Tibial artery (tissue), 4 donors: ENCODE measurements at regions not wholly inside any gene's neighbourhood (a gene's known extent, or its start where the extent isn't known, plus 50 kb on each side); places are given as distances from the start of the nearest gene placed in this dataset.
A peak's percentile ranks its signal among the peaks of the same experiment; 100 is the strongest.
"Not testable (repeated sequence)": the region's sequence is repeated elsewhere in the genome, so short reads cannot be mapped to it uniquely, and the experiment has no call there.

Experiments used
- DNase-seq, 2 donors: peaks; one replicate each; pipeline ENCODE4 v3.0.0-alpha.2; 2019
- H3K27ac ChIP-seq, 2 donors: fragments of 200-600 bp; sonication (generic) in 1 of 2; 1 replicate in 1 of 2; 2 replicates in 1 of 2; pipeline ENCODE4 v1.5.1; 2018 to 2019; ENCODE audit warnings: mild to moderate bottlenecking in 1 of 2
- H3K27me3 ChIP-seq, 2 donors: fragments of 200-600 bp; sonication (generic) in 1 of 2; one replicate each; pipeline versions ENCODE4 v1.5.1 to v1.6.0; 2016 to 2019
- H3K36me3 ChIP-seq, 3 donors: fragments of 200-600 bp; sonication (generic) in 2 of 3; one replicate each; pipeline ENCODE4 v1.5.1; 2016 to 2019; ENCODE audit warnings: mild to moderate bottlenecking in 2 of 3
- H3K4me1 ChIP-seq, 4 donors: fragments of 200-600 bp; sonication (generic) in 2 of 4; 1 replicate in 3 of 4; 2 replicates in 1 of 4; pipeline ENCODE4 v1.5.1; 2016 to 2019
- H3K4me3 ChIP-seq, 2 donors: fragments of 200-600 bp; sonication (generic) in 1 of 2; 1 replicate in 1 of 2; 2 replicates in 1 of 2; pipeline ENCODE4 v1.5.1; 2018 to 2019; ENCODE audit warnings: mild to moderate bottlenecking in 2 of 2
- H3K9me3 ChIP-seq, 3 donors: fragments of 200-600 bp; sonication (generic) in 1 of 3; one replicate each; pipeline ENCODE4 v1.5.1; 2016 to 2019
- CTCF ChIP-seq, 2 experiments: fragments of 200-600 bp in 1 of 2; fragments of 450-650 bp in 1 of 2; IDR thresholded peaks; one replicate each; pipeline ENCODE4 v1.5.1; 2017 to 2019; ENCODE audit warnings: antibody characterized with exemption in 2 of 2, mild to moderate bottlenecking in 1 of 2, moderate library complexity in 1 of 2
- intact Hi-C: fragments of 100-400 bp; cut with DNase I; formaldehyde crosslinking; loops from one replicate; pipeline ENCODE4 v1.15.0; 2023; ENCODE audit warnings: low total_unique reads

- no peak for DNase-seq
- Histone ChIP-seq H3K4me3 (no peak overlapping the region), H3K27me3 (no peaks in the 10 kb centered on the region), H3K9me3 (no peaks in the 10 kb centered on the region), H3K27ac (peak overlapping the region in 1 of 2 donors; percentile 2), H3K36me3 (no peaks in the 10 kb centered on the region), H3K4me1 (peaks cover 0 to 40% (median 3%) of the 10 kb centered on the region in 4 donors)
- no peak for TF ChIP-seq CTCF (IDR thresholded peaks at IDR 0.05)
- intact Hi-C loops, result no loop called here
These were observed 126.7 kb upstream of the SLCO6A1 start for GRCh38 chr5:102625468-102625867.

- Histone ChIP-seq H3K9me3 (no peaks in the 10 kb centered on the region), H3K4me3 (no peak overlapping the region), H3K27me3 (no peaks in the 10 kb centered on the region), H3K36me3 (no peaks in the 10 kb centered on the region), H3K27ac (peak overlapping the region in 1 of 2 donors; percentile 2), H3K4me1 (peaks cover 0 to 40% (median 3%) of the 10 kb centered on the region in 4 donors)
- TF ChIP-seq CTCF (IDR thresholded peaks at IDR 0.05), result no peak
- intact Hi-C loops, result no loop called here
- DNase-seq, result no peak
These were observed 127.1 kb upstream of the SLCO6A1 start for GRCh38 chr5:102625928-102626327.

GRCh38 chr5:102627315-102627714 lies 127.8 kb upstream of the PAM start:
- TF ChIP-seq CTCF (IDR thresholded peaks at IDR 0.05), result no peak
- Histone ChIP-seq H3K36me3 (no peaks in the 10 kb centered on the region), H3K4me3 (no peak overlapping the region), H3K4me1 (peaks cover 0 to 40% (median 3%) of the 10 kb centered on the region in 4 donors), H3K27ac (no peak overlapping the region), H3K27me3 (no peaks in the 10 kb centered on the region), H3K9me3 (no peaks in the 10 kb centered on the region)
- no peak for DNase-seq
- intact Hi-C loops, result no loop called here

- Histone ChIP-seq H3K4me1 (peaks cover 0 to 40% (median 3%) of the 10 kb centered on the region in 4 donors), H3K27me3 (no peaks in the 10 kb centered on the region), H3K27ac (peak overlapping the region; percentile 48 to 58), H3K9me3 (no peaks in the 10 kb centered on the region), H3K4me3 (no peak overlapping the region), H3K36me3 (no peaks in the 10 kb centered on the region)
- TF ChIP-seq CTCF (IDR thresholded peaks at IDR 0.05), result no peak
- intact Hi-C loops, result no loop called here
- no peak for DNase-seq
These were observed 126.5 kb upstream of the PAM start for GRCh38 chr5:102628441-102629175.

GRCh38 chr5:102629827-102630605 lies 125.1 kb upstream of the PAM start:
- Histone ChIP-seq H3K9me3 (no peaks in the 10 kb centered on the region), H3K36me3 (no peaks in the 10 kb centered on the region), H3K4me1 (peaks cover 0 to 38% (median 3%) of the 10 kb centered on the region in 4 donors), H3K27me3 (no peaks in the 10 kb centered on the region), H3K4me3 (no peak overlapping the region), H3K27ac (no peak overlapping the region)
- intact Hi-C loops, result no loop called here
- no peak for DNase-seq
- TF ChIP-seq CTCF (IDR thresholded peaks at IDR 0.05), result no peak

DNA sequence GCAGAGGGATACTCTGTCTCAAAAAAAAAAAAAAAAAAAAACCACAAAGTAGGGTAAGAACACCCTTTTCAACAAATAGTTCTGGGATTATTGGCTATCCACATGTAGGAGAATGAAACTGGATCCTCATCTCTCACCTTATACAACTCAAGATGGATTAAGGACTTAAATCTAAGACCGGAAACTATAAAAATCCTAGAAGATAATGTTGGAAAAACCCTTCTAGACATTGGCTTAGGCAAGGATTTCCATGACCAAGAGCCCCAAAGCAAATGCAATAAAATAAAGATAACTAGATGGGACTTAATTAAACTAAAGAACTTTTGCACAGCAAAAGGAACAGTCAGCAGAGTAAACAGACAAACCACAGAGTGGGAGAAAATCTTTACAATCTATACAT lies 119.7 kb upstream of the PAM start:
- H3K9me3 ChIP-seq, H3K27ac ChIP-seq, H3K36me3 ChIP-seq, H3K4me3 ChIP-seq, H3K27me3 ChIP-seq, intact Hi-C loops, DNase-seq: not testable (repeated sequence)
- H3K4me1 ChIP-seq, result peaks cover 0 to 17% (median 2%) of the 10 kb centered on the region in 4 donors
